ENCODE measurements at regions not wholly inside any gene's neighbourhood (a gene's known extent, or its start where the extent isn't known, plus 50 kb on each side); places are given as distances from the start of the nearest gene placed in this dataset.

- TF ChIP-seq, protein P1, sequence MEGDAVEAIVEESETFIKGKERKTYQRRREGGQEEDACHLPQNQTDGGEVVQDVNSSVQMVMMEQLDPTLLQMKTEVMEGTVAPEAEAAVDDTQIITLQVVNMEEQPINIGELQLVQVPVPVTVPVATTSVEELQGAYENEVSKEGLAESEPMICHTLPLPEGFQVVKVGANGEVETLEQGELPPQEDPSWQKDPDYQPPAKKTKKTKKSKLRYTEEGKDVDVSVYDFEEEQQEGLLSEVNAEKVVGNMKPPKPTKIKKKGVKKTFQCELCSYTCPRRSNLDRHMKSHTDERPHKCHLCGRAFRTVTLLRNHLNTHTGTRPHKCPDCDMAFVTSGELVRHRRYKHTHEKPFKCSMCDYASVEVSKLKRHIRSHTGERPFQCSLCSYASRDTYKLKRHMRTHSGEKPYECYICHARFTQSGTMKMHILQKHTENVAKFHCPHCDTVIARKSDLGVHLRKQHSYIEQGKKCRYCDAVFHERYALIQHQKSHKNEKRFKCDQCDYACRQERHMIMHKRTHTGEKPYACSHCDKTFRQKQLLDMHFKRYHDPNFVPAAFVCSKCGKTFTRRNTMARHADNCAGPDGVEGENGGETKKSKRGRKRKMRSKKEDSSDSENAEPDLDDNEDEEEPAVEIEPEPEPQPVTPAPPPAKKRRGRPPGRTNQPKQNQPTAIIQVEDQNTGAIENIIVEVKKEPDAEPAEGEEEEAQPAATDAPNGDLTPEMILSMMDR (conservative IDR thresholded peaks at IDR 0.05; ENCODE audit: low read depth, low read length), result no peak
- TF ChIP-seq EZH2phosphoT487 (IDR thresholded peaks at IDR 0.05; ENCODE audit: borderline replicate concordance, low read length), result no peak
Measured at GRCh38 chrX:33285550-33285949, 74.2 kb upstream of the DMD start.

Measured in PC-3 (cell line).